HFF-Myc (cell line): ENCODE measurements at regions not wholly inside any gene's neighbourhood (a gene's known extent, or its start where the extent isn't known, plus 50 kb on each side); places are given as distances from the start of the nearest gene placed in this dataset.

Experiments used
- DNase-seq: peaks from one replicate; pipeline ENCODE4 v3.0.0-alpha.2; 2011; ENCODE audit warnings: low read depth; ENCODE audit errors: extremely low read depth
- H3K4me3 ChIP-seq: replicated peaks from 2 replicates; pipeline ENCODE4 v1.5.1; 2011; ENCODE audit warnings: low read depth, mild to moderate bottlenecking, control low read depth, low read length
- CTCF ChIP-seq: IDR thresholded peaks from 2 replicates; pipeline ENCODE4 v1.5.1; 2012; ENCODE audit warnings: mild to moderate bottlenecking, low read depth, low read length, control low read depth; ENCODE audit errors: missing control alignments

- TF ChIP-seq CTCF = no peak
- DNase-seq = no peak
- H3K4me3 ChIP-seq = no peak overlapping the region
Observed at GRCh38 chr10:61343796-61344195, 109.4 kb downstream of the TMEM26 start.

- no peak for DNase-seq
- TF ChIP-seq CTCF = no peak
- H3K4me3 ChIP-seq = no peak overlapping the region
Observed at GRCh38 chr10:61342858-61343572, 110.2 kb downstream of the TMEM26 start.

DNA sequence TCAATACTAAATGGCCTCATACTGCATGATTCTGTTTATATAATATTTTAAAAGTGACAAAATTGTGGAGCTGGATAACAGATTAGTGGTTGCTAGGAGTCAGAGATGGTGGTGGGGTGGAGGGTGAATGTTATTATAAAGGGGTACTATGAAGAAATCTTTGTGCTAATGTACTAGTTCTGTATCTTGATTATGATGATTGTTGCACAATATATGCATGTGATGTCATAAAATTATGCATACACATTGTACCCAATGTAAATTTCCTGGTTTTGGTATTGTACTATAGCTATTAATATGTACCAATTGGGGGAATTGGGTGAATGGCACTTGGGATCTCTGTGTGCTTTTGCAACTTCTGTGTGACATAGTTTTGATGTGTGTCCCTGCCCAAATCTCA is 112.2 kb downstream of the TMEM26 start:
- DNase-seq = no peak
- H3K4me3 ChIP-seq = no peak overlapping the region
- no peak for TF ChIP-seq CTCF

DNA sequence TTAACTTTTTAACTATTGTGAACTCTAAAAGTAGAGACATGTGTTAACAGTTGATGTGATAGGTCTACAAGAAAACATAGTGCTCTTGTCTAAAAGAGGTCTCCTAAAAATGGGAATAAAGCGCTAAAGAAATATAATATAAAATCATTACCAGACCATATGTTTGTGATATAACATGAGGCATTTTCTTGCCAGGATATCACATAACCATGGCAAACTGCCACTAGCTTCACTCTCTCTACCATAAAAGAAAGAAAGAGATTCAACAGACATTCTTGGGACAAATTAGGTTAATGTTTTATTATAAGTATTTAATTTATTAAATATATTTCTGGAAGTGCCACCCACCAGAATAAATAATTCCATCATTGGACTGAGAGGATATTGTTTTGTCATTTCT is 115.0 kb downstream of the TMEM26 start:
- DNase-seq = peak; percentile 39
- TF ChIP-seq CTCF = no peak
- no peak overlapping the region for H3K4me3 ChIP-seq

GRCh38 chr10:61337741-61338140 is 115.4 kb downstream of the TMEM26 start:
- DNase-seq = peak; percentile 77
- H3K4me3 ChIP-seq = no peak overlapping the region
- no peak for TF ChIP-seq CTCF

- DNase-seq = no peak
- no peak for TF ChIP-seq CTCF
- H3K4me3 ChIP-seq = no peak overlapping the region
Observed at GRCh38 chr10:61336831-61337230, 116.3 kb downstream of the TMEM26 start.

DNA sequence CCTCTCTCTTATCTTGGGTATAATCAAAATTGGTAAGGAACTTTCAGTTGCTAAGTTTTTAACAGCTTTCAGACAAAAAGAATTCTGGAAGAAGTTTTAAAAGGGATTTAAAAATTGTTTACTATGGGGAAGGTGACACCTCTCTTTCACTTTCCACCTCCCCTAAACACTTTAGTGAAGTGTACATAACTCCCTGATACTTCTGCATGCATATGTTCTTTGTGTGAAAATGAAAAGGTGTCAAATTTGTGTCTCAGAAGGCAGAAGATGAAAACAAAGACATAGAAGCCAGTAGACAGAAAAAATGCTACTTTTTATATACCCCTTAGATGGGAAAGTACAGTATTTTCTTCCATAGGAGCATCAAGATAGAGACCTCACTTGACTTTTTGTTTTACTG is 117.8 kb downstream of the TMEM26 start:
- TF ChIP-seq CTCF = no peak
- no peak for DNase-seq
- no peak overlapping the region for H3K4me3 ChIP-seq
